GM19372 (cell line): ENCODE measurements at regions not wholly inside any gene's neighbourhood (a gene's known extent, or its start where the extent isn't known, plus 50 kb on each side); places are given as distances from the start of the nearest gene placed in this dataset.

ENCODE experiments used
- ATAC-seq: cut with Tn5 transposase; IDR thresholded peaks from one replicate; pipeline ENCODE4 v1.9.1; 2021; ENCODE audit warnings: mild to moderate bottlenecking, low read depth, moderate library complexity; ENCODE audit not compliant: unreplicated experiment

DNA sequence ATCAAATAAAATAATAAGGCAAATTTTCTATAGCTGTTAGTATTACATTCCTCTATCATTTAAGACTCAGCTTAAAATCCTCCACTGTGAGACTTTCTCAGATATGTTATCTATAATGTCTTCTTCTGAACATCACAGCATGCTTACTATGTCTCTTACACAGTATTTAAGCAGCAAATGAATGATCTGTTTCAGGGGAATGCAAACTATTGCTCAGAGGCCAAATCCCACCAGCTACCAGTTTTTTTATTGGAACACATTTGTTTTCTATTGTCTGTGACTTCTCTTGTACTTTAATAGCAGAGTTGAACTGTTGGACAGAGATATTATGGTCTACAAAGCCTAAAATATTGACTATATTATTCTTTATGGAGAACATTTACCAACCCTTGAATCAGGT, 59.6 kb downstream of the C3orf38 start:
- ATAC-seq, result no peak

DNA sequence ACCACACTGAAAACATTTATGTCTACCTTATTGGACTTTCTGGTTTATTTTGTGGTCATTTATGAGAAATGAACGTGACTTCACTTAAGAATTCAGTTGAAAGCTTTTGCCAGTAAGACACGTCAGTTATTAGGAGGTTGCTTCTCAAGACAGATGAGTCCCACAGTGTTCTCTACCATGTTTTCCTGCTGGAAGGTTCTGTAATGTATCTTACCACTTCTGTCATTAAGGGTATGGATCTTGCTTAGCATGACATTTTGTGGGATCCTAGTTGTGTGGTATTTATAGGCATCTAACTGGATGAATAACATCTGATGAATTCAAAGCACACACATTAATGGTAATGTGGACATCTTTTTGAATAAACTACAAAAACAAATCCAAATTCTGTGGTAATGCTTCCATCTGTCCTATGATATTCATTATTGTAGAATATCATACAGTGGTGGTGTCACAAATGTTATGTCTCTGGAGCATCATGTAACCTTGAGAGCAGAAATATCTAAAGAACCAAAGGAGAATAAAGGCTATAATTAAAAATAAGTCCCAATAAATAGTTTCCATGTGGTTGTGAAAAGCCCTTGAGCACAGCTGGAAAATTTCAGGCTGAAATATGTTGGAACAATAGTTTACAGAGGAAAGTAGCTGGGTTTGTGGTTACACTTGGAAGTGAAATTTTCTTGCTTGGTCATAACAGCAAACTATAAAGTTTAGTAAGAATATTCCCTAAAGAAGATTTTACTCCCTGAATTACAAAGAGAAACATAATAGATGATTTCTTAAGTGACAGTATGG, 61.5 kb downstream of the C3orf38 start:
- ATAC-seq, result no peak

- no peak for ATAC-seq
Measured at GRCh38 chr3:88219138-88219792, 69.5 kb downstream of the C3orf38 start.

- no peak for ATAC-seq
Measured at GRCh38 chr3:88220126-88220525, 70.4 kb downstream of the C3orf38 start.

DNA sequence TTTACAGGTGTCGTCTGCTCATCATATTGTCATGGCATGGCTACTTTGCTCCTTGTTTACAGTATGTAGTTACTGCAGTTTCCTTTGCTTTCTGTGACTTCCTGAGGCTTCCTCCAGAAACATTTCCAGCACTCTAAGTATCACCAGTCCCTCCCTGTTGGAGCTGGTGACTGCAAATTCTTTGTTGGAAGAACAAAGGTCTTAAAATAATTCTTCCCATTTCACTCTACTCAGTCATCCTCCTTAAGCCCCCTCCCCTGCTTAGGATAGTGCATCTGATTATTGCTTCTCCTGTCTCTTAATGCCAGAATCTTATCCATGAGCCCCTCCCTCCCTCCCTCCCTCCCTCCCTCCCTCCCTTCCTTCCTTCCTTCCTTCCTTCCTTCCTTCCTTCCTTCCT, 72.0 kb downstream of the C3orf38 start:
- no peak for ATAC-seq

DNA sequence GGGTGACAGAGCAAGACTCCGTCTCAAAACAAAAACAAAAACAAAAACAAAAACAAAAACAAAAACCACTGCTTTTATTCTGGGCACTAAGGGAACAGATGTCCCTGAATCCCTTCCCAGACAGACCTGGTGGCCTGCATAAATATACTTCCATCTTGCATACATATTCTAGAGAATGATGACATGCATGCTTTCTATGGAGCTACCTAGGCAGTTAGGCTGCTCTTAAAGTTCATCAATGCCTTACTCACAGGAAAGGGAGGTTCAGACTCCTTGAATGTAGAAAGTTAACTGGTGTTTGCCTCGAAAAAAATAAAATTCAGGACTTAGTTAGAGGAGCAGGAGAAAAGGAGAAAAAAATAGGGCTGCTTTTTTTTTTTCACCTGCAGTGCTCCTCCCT, 72.6 kb downstream of the C3orf38 start:
- ATAC-seq, result no peak

DNA sequence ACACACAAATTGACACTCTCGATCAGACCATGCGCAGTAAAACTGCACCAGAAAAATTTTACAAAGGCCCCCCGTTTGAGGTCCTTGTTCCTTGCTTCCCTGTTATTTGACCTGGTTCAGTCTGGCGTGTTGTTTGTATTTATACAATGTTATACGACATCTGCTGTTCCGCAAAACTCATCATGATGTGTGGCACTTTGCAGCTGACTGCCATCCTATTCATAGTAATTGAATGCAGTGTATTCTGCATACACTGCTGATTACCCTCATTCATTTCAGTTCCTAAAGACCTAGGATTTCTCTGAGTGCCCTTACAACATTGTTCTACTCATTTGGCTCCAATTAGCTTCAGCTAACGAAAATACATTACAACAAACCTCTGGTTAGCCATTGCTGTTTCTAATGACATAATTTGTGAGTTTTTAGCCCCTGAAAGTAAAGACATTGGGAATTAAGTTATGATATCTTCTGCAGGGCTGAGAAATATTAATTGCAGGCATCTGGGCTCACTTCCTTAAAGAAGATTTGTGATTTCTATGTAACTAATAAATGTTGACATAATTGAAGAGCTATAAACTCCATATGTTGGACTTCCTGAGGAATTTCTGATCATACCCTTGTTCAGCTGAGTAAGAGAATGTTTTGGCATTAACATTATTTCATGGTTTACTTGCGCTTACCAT, 75.7 kb downstream of the C3orf38 start:
- ATAC-seq, result no peak

DNA sequence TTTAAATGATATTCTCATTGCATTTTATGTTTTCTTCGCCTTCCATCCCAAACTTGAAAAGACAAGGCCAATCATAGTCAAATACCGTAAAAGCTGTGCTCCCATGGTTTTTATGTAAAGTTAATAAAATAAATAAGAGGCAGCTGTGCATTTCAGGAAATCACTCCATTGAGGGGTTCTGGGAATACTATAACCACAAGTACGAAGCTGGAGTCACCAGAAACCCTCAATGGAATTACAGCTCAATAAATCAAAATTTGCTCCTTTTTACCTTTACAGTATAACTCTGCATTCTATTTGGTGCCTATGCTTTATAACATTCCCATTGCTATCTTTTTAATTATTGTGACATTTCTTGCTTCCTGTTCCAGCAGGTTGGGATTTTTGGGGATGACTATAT, 77.2 kb downstream of the C3orf38 start:
- no peak for ATAC-seq

DNA sequence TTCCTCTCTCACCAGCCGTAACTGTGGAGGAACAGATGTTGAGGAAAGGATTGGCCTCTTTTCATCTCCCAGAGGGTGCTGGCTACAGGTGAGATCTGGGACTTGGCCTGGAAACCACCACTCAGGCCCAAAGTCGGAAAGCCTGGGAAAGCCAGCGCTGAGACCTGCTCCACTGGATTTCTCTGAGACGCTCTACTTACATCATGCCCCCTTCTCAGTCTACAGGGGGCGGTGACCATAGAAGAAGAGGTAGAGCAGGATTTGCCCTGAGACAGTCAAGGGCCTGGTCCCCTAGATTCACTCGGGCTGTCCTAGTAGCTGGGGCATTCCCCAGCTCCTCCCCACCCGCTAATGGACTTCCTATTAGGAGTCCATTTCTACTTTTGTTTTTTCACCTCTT, 80.9 kb downstream of the C3orf38 start:
- no peak for ATAC-seq

DNA sequence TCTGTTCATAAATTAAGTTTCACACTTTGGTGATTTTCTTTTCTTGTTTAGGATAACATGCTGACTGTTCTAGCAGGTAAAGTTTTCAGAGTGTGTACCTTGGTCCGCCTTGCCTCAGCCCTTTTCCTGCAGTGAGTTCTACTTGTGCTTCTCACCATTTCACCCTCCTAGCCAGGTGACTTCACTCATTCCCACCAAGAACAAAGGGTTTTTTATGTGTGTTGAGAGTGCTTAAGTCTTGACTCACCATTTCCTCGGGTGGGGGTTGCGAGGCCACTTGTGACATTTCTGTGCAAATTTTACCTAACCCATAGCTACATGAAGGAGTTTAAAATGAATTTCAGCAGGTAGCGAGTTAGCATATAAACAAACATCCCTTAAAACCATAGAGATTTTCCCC, 81.4 kb downstream of the C3orf38 start:
- no peak for ATAC-seq

GRCh38 chr3:88231632-88232031, 81.9 kb downstream of the C3orf38 start:
- no peak for ATAC-seq

DNA sequence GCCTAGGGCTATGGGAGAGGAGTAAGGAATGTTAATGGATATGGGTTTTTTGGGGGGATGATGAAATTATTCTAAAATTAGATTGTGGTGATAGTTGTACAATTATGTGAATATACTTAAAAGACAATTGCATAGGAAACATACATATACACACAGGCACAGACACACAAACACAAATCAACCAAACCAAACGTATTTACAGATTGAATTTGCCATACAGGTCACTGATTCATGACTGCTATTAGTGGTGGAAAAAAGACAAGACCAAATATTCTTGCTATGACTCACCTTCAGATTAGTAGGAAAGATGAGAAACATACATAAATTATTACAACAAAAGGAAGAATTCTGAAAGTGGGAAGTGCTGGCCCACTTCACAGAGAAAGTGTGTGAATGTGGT, 85.3 kb downstream of the C3orf38 start:
- ATAC-seq, result no peak

DNA sequence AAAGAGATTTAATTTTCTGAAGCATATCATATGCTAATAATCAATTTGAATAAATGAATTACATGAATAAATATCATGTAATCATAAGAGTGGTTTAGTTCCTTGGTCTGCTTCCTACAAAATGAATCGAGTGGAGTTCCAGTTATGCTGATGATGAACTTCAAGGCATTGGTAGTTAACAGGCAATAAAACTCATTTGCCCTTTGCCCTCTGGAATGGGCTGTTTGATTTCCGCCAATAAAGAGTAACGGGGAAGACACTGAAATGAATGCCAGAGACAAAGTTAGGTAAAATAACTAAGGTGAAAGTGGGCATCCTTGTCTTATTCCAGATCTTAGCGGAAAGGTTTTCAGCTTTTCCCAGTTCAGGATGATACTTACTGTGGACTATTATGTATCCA, 90.1 kb downstream of the C3orf38 start:
- ATAC-seq, result no peak

- ATAC-seq, result no peak
Measured at GRCh38 chr3:88248658-88249057, 98.9 kb downstream of the C3orf38 start.

DNA sequence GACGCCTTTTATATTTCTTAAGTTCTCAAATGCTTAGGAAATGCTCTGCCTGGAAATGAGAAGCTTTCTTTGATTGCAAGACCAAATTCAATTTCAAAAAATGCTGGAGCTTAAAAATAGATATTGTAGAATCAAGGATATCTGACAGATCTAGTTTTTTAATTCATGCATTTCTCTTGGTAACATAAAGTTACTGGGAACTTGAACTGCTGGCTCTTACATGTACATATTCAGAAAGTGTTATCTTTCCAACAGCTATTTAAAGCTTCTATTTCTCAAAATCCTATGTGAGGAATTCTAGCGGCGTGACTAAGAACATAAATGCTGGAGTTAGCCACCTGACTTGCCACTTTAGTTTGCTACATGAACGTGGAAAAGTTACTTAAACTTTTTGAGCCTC, 109.3 kb downstream of the C3orf38 start:
- ATAC-seq, result no peak

DNA sequence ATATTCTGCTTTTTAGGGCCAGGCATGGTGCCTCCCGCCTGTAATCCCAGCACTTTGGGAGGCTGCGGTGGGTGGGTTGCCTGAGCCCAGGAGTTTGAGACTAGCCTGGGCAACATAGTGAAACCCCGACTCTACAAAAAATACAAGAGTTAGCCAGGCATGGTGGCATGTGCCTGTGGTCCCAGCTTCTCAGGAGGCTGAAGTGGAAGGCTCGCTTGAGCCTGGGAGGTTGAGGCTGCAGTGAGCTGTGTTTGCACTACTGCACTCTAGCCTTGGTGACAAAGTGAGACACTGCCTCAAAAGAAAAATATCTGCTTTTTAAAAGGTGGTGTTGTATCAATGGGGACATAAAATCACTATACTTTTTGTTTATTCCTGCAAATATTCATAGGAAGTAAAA, 112.8 kb downstream of the C3orf38 start:
- ATAC-seq, result no peak

- ATAC-seq, result no peak
Measured at GRCh38 chr3:88263417-88264100, 113.8 kb downstream of the C3orf38 start.

- no peak for ATAC-seq
Measured at GRCh38 chr3:88267441-88267840, 117.7 kb downstream of the C3orf38 start.

- no peak for ATAC-seq
Measured at GRCh38 chr3:88267847-88268246, 118.1 kb downstream of the C3orf38 start.

DNA sequence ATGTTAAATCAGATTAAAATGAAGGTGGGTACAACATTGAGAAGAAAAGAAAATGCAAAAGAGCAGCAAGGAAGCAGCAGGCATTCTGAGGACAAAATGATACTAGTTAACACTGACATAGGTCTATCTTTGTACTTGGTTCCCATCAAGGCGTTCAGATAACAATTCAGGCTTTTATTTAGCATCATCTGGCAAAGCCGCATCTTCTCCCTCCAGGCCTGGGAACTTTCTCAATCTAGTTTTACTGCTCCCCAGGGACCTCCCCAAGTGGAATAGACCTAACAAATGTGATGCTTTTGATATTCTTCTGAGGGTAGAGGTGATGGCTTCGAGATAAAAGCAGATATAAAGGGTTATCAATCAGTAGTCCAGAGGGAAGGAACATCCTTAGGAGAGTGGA, 130.6 kb downstream of the C3orf38 start:
- ATAC-seq, result no peak
